ENCODE measurements at regions not wholly inside any gene's neighbourhood (a gene's known extent, or its start where the extent isn't known, plus 50 kb on each side); places are given as distances from the start of the nearest gene placed in this dataset.

DNA sequence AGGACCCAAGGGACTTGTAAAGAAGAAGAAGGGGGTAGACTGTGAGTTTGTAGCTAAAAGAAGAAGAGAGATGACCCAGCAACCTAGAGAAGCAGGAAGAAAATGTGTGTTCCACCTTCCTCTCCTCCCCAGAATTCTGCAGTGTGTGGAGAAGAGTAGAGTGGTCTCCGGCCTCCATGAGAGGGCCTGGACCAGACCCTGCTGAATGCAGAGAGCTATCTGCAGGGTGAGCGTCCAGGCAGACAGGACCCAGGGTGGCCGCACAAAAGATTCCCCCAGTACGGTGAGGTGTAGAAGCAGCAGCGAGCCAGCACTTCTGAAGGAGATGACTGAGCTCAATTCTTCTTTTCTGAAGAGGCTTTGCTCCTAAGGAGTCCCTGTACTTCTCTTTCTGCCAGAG, 239.7 kb upstream of the ANKRD30A start:
- Histone ChIP-seq H3K27me3 (ENCODE audit: control insufficient read depth, insufficient read depth, low read length, poor library complexity, severe bottlenecking) (no peaks in the 10 kb centered on the region), H3K4me3 (ENCODE audit: insufficient read depth, low read depth, low read length) (no peak overlapping the region), H3K4me1 (ENCODE audit: control insufficient read depth, insufficient read depth, low read length) (no peaks in the 10 kb centered on the region), H3K27ac (ENCODE audit: insufficient read depth, low read depth, low read length, poor library complexity, severe bottlenecking) (no peak overlapping the region), H3K36me3 (ENCODE audit: control insufficient read depth, insufficient read depth, low read length) (no peaks in the 10 kb centered on the region), H3K9me3 (ENCODE audit: control insufficient read depth, low read length) (peaks cover 3% of the 10 kb centered on the region)
- WGBS, 2 experiments, result 85 to 90% methylated on average over 5 of the region's 5 CpGs

DNA sequence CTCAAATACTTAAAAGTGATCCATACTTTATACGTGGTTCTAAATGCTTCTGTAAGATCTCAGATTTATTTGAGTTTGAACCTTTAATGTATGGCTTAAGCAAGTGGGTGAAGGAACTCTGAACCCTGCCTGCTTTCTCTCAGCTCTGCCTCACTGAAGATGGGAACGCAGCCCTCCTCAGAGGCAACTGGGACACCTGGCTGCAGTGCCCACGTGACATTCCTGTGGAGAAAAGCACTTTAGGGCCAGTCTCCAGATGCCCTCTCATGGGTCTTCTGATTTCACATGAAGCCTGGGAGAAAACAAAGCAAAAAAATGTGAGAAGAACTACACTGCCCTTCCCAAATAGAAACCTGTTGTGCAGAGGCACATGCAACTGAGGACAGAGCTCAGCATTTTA, 242.6 kb upstream of the ANKRD30A start:
- no peaks in the 10 kb centered on the region for H3K4me1 ChIP-seq (ENCODE audit: control insufficient read depth, insufficient read depth, low read length)
- no peaks in the 10 kb centered on the region for H3K27me3 ChIP-seq (ENCODE audit: control insufficient read depth, insufficient read depth, low read length, poor library complexity, severe bottlenecking)
- no peaks in the 10 kb centered on the region for H3K9me3 ChIP-seq (ENCODE audit: control insufficient read depth, low read length)
- H3K36me3 ChIP-seq (ENCODE audit: control insufficient read depth, insufficient read depth, low read length), result no peaks in the 10 kb centered on the region
- no peak overlapping the region for H3K4me3 ChIP-seq (ENCODE audit: insufficient read depth, low read depth, low read length)
- no peak overlapping the region for H3K27ac ChIP-seq (ENCODE audit: insufficient read depth, low read depth, low read length, poor library complexity, severe bottlenecking)
- WGBS, 2 experiments, result 65 to 71% methylated on average over 3 of the region's 3 CpGs

DNA sequence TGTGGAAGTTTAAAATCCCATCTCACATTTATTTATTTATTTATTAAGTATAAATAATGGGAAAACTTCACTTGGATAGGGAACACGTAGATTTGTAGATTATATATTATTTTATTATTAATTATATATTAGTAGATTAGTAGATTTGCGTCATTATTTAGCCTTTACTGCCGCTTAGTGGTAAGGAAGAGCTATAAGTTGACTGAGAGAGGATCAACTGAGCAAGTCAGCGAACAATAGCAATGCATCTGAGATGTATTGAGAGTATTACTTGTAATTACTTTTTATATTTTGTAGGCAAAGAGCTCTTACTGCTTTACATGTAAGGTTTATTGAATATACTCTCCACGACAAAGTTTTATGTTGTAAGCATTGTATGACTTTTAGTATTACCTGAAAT, 244.5 kb upstream of the ANKRD30A start:
- Histone ChIP-seq H3K27me3 (ENCODE audit: control insufficient read depth, insufficient read depth, low read length, poor library complexity, severe bottlenecking) (no peaks in the 10 kb centered on the region), H3K36me3 (ENCODE audit: control insufficient read depth, insufficient read depth, low read length) (no peaks in the 10 kb centered on the region), H3K4me3 (ENCODE audit: insufficient read depth, low read depth, low read length) (no peak overlapping the region), H3K9me3 (ENCODE audit: control insufficient read depth, low read length) (no peaks in the 10 kb centered on the region), H3K4me1 (ENCODE audit: control insufficient read depth, insufficient read depth, low read length) (no peaks in the 10 kb centered on the region), H3K27ac (ENCODE audit: insufficient read depth, low read depth, low read length, poor library complexity, severe bottlenecking) (no peak overlapping the region)
- WGBS, 2 experiments, result 23 to 38% methylated on average over 4 of the region's 5 CpGs

DNA sequence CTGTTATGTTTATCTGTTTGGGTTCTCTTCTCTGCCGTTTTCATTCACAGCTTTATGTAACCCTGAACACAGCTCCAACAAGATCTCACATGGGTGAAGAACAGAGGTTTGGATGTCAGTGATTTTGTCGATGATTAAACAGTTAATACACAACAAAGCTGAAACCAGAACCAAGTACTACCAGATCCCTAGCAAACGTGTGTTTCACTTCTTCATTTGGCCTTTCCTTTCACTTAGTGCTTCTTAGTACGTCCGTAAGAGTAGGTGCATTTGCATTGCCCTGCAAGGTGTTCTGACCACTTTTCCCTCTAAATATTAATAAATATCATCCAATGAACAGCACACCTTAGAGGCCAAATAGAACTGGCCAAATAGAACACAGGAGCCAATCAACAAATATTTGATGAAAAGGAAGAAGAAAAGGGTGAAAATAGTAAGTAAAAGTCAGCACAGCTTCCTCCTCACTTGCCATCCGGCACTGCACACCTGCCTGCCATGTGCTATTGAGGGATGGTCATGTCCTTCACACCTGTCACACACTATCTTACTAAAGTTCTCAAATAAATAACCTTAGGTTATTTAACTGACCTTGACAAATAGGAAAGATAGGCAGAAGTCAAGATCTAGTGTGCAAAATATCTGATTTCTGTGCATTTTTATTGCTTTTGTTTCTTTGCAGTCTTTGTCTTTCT, 252.6 kb upstream of the ANKRD30A start:
- 85 to 86% methylated on average over 6 of the region's 6 CpGs for WGBS, 2 experiments
- no peak overlapping the region for H3K27ac ChIP-seq (ENCODE audit: insufficient read depth, low read depth, low read length, poor library complexity, severe bottlenecking)
- H3K4me3 ChIP-seq (ENCODE audit: insufficient read depth, low read depth, low read length), result no peak overlapping the region
- H3K27me3 ChIP-seq (ENCODE audit: control insufficient read depth, insufficient read depth, low read length, poor library complexity, severe bottlenecking), result no peaks in the 10 kb centered on the region
- H3K36me3 ChIP-seq (ENCODE audit: control insufficient read depth, insufficient read depth, low read length), result no peaks in the 10 kb centered on the region
- H3K9me3 ChIP-seq (ENCODE audit: control insufficient read depth, low read length), result no peaks in the 10 kb centered on the region
- no peaks in the 10 kb centered on the region for H3K4me1 ChIP-seq (ENCODE audit: control insufficient read depth, insufficient read depth, low read length)

DNA sequence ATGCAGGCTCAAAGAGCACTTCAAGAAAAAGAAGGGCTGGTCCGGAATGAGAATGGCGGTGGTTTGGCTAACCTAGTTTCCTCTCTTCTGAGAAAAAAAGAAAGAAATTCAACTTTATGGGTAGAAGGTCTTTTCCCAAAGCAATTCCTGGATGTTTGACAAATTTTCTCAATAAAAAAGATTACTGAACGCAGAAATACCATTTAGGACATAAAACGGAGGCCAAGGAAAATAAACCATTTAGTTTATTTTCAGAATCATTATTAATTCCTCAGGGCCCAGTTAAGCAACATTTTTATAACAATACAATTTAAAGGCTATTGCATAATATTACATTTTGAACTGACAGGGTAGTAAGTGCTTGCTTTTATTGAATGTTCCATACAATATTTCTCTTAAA, 284.6 kb upstream of the ANKRD30A start:
- no peaks in the 10 kb centered on the region for H3K9me3 ChIP-seq (ENCODE audit: control insufficient read depth, low read length)
- no peak overlapping the region for H3K4me3 ChIP-seq (ENCODE audit: insufficient read depth, low read depth, low read length)
- H3K27ac ChIP-seq (ENCODE audit: insufficient read depth, low read depth, low read length, poor library complexity, severe bottlenecking), result no peak overlapping the region
- WGBS, 2 experiments, result 86 to 90% methylated on average over 4 of the region's 4 CpGs
- H3K27me3 ChIP-seq (ENCODE audit: control insufficient read depth, insufficient read depth, low read length, poor library complexity, severe bottlenecking), result no peaks in the 10 kb centered on the region
- no peaks in the 10 kb centered on the region for H3K4me1 ChIP-seq (ENCODE audit: control insufficient read depth, insufficient read depth, low read length)
- no peaks in the 10 kb centered on the region for H3K36me3 ChIP-seq (ENCODE audit: control insufficient read depth, insufficient read depth, low read length)

DNA sequence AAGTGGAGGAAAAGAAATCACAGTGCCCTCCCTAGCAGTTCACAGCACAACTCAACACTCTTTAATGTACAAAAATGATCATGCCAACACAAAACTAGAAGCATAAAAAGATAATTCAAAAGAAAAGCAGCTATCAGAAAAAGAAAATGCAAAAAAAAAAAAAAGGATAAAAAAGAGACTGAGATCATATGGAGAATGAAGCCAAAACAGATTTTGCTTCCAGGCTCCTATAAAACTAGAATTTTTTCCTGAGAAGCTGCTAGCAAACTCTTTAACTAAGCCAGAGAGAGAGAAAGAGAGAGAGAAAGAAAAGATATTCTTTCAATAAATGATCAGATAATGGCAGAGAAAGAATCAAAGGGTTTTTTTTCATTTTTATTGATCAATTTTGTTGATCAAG, 288.0 kb upstream of the ANKRD30A start:
- Histone ChIP-seq H3K9me3 (ENCODE audit: control insufficient read depth, low read length) (no peaks in the 10 kb centered on the region), H3K27ac (ENCODE audit: insufficient read depth, low read depth, low read length, poor library complexity, severe bottlenecking) (no peak overlapping the region), H3K27me3 (ENCODE audit: control insufficient read depth, insufficient read depth, low read length, poor library complexity, severe bottlenecking) (no peaks in the 10 kb centered on the region), H3K4me1 (ENCODE audit: control insufficient read depth, insufficient read depth, low read length) (no peaks in the 10 kb centered on the region), H3K36me3 (ENCODE audit: control insufficient read depth, insufficient read depth, low read length) (no peaks in the 10 kb centered on the region), H3K4me3 (ENCODE audit: insufficient read depth, low read depth, low read length) (no peak overlapping the region)

DNA sequence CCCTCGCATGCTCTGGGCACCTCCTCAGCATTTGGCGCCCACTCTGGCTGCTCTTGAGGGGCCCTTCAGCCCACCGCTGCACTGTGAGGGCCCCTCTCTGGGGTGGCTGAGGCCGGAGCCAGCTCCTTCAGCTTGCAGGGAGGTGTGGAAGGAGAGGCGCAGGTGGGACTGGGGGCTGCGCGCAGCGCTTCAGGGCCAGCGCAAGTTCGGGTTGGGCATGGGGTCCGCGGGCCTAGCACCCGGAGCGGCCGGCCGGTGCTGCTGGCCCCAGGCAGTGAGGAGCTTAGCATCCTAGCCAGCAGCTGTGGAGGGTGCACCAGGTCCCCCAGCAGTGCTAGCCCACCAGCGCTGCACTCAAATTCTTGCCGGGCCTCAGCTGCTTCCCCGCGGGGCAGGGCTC, 305.6 kb upstream of the ANKRD30A start:
- no peak overlapping the region for H3K27ac ChIP-seq (ENCODE audit: insufficient read depth, low read depth, low read length, poor library complexity, severe bottlenecking)
- 92 to 94% methylated on average over 20 of the region's 20 CpGs for WGBS, 2 experiments
- no peaks in the 10 kb centered on the region for H3K27me3 ChIP-seq (ENCODE audit: control insufficient read depth, insufficient read depth, low read length, poor library complexity, severe bottlenecking)
- no peaks in the 10 kb centered on the region for H3K4me1 ChIP-seq (ENCODE audit: control insufficient read depth, insufficient read depth, low read length)
- no peaks in the 10 kb centered on the region for H3K9me3 ChIP-seq (ENCODE audit: control insufficient read depth, low read length)
- no peak overlapping the region for H3K4me3 ChIP-seq (ENCODE audit: insufficient read depth, low read depth, low read length)
- no peaks in the 10 kb centered on the region for H3K36me3 ChIP-seq (ENCODE audit: control insufficient read depth, insufficient read depth, low read length)

DNA sequence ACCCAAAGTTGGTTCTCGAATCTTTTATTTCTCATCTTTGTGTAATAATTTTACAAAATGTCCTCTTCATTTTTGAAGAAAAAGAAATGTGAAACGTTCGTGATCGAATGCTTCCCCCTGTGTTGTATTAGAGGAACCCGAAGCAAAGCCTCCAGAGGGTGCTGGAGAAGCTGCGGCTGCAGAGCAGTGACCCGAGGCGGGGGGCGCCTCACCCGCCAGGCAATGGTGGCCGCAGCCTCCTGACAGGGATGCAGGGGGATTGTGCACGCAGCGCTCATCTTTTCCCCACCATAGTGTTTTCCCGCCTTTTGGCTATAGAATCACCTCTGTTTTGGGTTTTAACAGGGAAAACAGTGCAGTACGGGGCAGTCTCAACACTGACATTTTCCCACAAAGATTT, 307.5 kb upstream of the ANKRD30A start:
- WGBS, 2 experiments, result 81 to 85% methylated on average over 14 of the region's 15 CpGs
- Histone ChIP-seq H3K27ac (ENCODE audit: insufficient read depth, low read depth, low read length, poor library complexity, severe bottlenecking) (no peak overlapping the region), H3K9me3 (ENCODE audit: control insufficient read depth, low read length) (no peaks in the 10 kb centered on the region), H3K4me1 (ENCODE audit: control insufficient read depth, insufficient read depth, low read length) (no peaks in the 10 kb centered on the region), H3K4me3 (ENCODE audit: insufficient read depth, low read depth, low read length) (no peak overlapping the region), H3K27me3 (ENCODE audit: control insufficient read depth, insufficient read depth, low read length, poor library complexity, severe bottlenecking) (no peaks in the 10 kb centered on the region), H3K36me3 (ENCODE audit: control insufficient read depth, insufficient read depth, low read length) (no peaks in the 10 kb centered on the region)

DNA sequence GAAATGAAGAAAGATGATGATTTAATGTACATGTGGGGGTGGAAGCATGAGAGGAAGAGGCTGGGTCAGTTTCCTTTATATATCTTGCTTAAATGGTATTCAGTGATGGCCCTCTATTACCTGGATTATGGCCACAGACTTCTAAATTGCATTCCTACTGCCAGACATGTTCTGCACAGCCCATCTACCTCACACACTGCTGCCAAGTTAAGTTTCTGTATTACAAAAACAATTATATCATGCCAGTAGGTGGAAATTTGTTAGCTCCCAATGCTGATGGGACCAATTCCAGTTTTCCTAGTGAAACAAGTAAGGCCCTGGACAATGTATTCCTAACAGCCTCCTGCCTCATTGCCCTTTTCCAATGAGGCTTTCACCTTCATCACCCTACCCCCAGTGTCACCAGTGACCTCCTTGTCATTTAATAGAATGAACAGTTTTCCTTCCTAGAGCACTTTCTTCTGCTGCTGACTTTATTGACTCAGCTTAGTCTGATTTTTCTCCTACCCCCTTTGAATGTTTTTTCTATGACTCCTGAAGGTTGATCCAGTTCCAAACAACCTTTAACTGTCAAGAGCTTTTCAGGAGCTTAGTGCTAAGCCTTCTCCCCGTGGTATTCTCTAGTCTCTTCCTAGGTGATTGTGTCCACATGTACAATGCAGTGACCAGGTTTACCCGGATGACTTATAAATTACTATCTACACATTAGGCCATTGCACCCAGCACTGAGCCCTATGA, 316.6 kb upstream of the ANKRD30A start:
- Histone ChIP-seq H3K9me3 (ENCODE audit: control insufficient read depth, low read length) (no peaks in the 10 kb centered on the region), H3K4me1 (ENCODE audit: control insufficient read depth, insufficient read depth, low read length) (no peaks in the 10 kb centered on the region), H3K36me3 (ENCODE audit: control insufficient read depth, insufficient read depth, low read length) (no peaks in the 10 kb centered on the region), H3K4me3 (ENCODE audit: insufficient read depth, low read depth, low read length) (no peak overlapping the region), H3K27me3 (ENCODE audit: control insufficient read depth, insufficient read depth, low read length, poor library complexity, severe bottlenecking) (no peaks in the 10 kb centered on the region), H3K27ac (ENCODE audit: insufficient read depth, low read depth, low read length, poor library complexity, severe bottlenecking) (no peak overlapping the region)
- 82% methylated on average over 2 of the region's 2 CpGs for WGBS, 2 experiments

DNA sequence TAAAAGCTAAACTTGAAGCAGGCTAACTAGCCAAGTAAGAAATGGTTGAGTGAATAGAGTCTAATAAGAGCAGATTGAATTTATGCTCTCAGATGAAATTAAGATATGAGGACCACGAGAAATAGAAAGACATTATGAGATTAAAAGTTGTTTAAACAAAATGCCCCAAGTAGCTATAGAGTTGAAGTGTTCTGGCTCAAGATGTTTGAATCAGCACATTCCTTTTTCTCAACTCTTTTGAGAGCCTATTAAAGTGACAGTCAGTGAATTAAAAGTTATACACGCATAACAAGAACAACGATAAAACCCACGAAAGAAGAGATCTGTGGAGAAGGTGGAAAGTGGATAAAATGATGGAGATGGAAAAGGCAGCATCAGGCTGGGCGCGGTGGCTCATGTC, 322.2 kb upstream of the ANKRD30A start:
- no peaks in the 10 kb centered on the region for H3K27me3 ChIP-seq (ENCODE audit: control insufficient read depth, insufficient read depth, low read length, poor library complexity, severe bottlenecking)
- no peaks in the 10 kb centered on the region for H3K36me3 ChIP-seq (ENCODE audit: control insufficient read depth, insufficient read depth, low read length)
- H3K4me3 ChIP-seq (ENCODE audit: insufficient read depth, low read depth, low read length), result no peak overlapping the region
- WGBS, 2 experiments, result 94 to 97% methylated on average over 6 of the region's 6 CpGs
- no peak overlapping the region for H3K27ac ChIP-seq (ENCODE audit: insufficient read depth, low read depth, low read length, poor library complexity, severe bottlenecking)
- H3K9me3 ChIP-seq (ENCODE audit: control insufficient read depth, low read length), result no peaks in the 10 kb centered on the region
- no peaks in the 10 kb centered on the region for H3K4me1 ChIP-seq (ENCODE audit: control insufficient read depth, insufficient read depth, low read length)

Data from ectodermal cell (in vitro differentiated cells).